Lower leg skin (tissue), 4 donors: ENCODE measurements at regions not wholly inside any gene's neighbourhood (a gene's known extent, or its start where the extent isn't known, plus 50 kb on each side); places are given as distances from the start of the nearest gene placed in this dataset.

Experiments used
- DNase-seq, 2 donors: peaks; one replicate each; pipeline ENCODE4 v3.0.0-alpha.2; 2019; ENCODE audit warnings: low spot score in 2 of 2
- H3K4me3 ChIP-seq: fragments of 200-600 bp; sonication (generic); 2 replicates; pipeline ENCODE4 v1.5.1; 2017; ENCODE audit warnings: mild to moderate bottlenecking, low read depth; ENCODE audit not compliant: poor library complexity, severe bottlenecking
- CTCF ChIP-seq, 3 donors: fragments of 450-650 bp; IDR thresholded peaks; one replicate each; pipeline ENCODE4 v1.5.1; 2016; ENCODE audit warnings: antibody characterized with exemption in 3 of 3, mild to moderate bottlenecking in 3 of 3, moderate library complexity in 2 of 3
- POLR2A ChIP-seq, 2 donors: fragments of 450-650 bp; IDR thresholded peaks; one replicate each; pipeline ENCODE4 v1.6.1; 2016 to 2017; ENCODE audit warnings: antibody characterized with exemption in 2 of 2, mild to moderate bottlenecking in 1 of 2, moderate library complexity in 1 of 2
- WGBS, 2 donors: methylation state at CpG; one replicate each; pipeline ENCODE4 v1.1.5; 2018; 5-methylcytosine and 5-hydroxymethylcytosine counted together
- intact Hi-C: fragments of 100-400 bp; cut with DNase I; formaldehyde crosslinking; loops from one replicate; pipeline ENCODE4 v1.15.0; 2023; ENCODE audit warnings: low total_unique reads

- TF ChIP-seq POLR2A (IDR thresholded peaks at IDR 0.05) (no peak), CTCF (IDR thresholded peaks at IDR 0.05) (no peak)
- intact Hi-C loops = no loop called here
- no peak for DNase-seq
- H3K4me3 ChIP-seq = no peak overlapping the region
- WGBS, 2 donors = 81 to 82% methylated on average over 6 of the region's 6 CpGs
Measured at GRCh38 chr21:15275615-15276235, 210.9 kb upstream of the NRIP1 start.

- TF ChIP-seq CTCF (IDR thresholded peaks at IDR 0.05) (no peak), POLR2A (IDR thresholded peaks at IDR 0.05) (no peak)
- 64 to 71% methylated on average over 2 of the region's 2 CpGs for WGBS, 2 donors
- no peak overlapping the region for H3K4me3 ChIP-seq
- DNase-seq = no peak
- intact Hi-C loops = no loop called here
Measured at GRCh38 chr21:15276243-15276642, 211.4 kb upstream of the NRIP1 start.

GRCh38 chr21:15277466-15277865 lies 212.7 kb upstream of the NRIP1 start:
- intact Hi-C loops = no loop called here
- no peak for DNase-seq
- TF ChIP-seq CTCF (IDR thresholded peaks at IDR 0.05) = no peak
- TF ChIP-seq POLR2A (IDR thresholded peaks at IDR 0.05) = no peak
- H3K4me3 ChIP-seq = no peak overlapping the region

- no peak for TF ChIP-seq POLR2A (IDR thresholded peaks at IDR 0.05)
- no peak for TF ChIP-seq CTCF (IDR thresholded peaks at IDR 0.05)
- no peak overlapping the region for H3K4me3 ChIP-seq
- no peak for DNase-seq
- WGBS, 2 donors = 91 to 94% methylated on average over 5 of the region's 5 CpGs
- intact Hi-C loops = no loop called here
Measured at GRCh38 chr21:15278279-15278678, 213.5 kb upstream of the NRIP1 start.

- no peak for DNase-seq
- no peak overlapping the region for H3K4me3 ChIP-seq
- intact Hi-C loops = no loop called here
- 83 to 87% methylated on average over 4 of the region's 4 CpGs for WGBS, 2 donors
- TF ChIP-seq POLR2A (IDR thresholded peaks at IDR 0.05) = no peak
- no peak for TF ChIP-seq CTCF (IDR thresholded peaks at IDR 0.05)
Measured at GRCh38 chr21:15278851-15279250, 214.1 kb upstream of the NRIP1 start.

GRCh38 chr21:15279482-15279881 lies 214.7 kb upstream of the NRIP1 start:
- no peak overlapping the region for H3K4me3 ChIP-seq
- TF ChIP-seq POLR2A (IDR thresholded peaks at IDR 0.05) = no peak
- no peak for TF ChIP-seq CTCF (IDR thresholded peaks at IDR 0.05)
- intact Hi-C loops = no loop called here
- 87 to 95% methylated on average over 1 of the region's 1 CpG for WGBS, 2 donors
- no peak for DNase-seq
